HG03442 (cell line): ENCODE measurements at regions not wholly inside any gene's neighbourhood (a gene's known extent, or its start where the extent isn't known, plus 50 kb on each side); places are given as distances from the start of the nearest gene placed in this dataset.
A peak's percentile ranks its signal among the peaks of the same experiment; 100 is the strongest.

Experiments used
- ATAC-seq: cut with Tn5 transposase; IDR thresholded peaks from one replicate; pipeline ENCODE4 v1.9.1; 2021; ENCODE audit warnings: mild to moderate bottlenecking, moderate library complexity; ENCODE audit not compliant: unreplicated experiment

DNA sequence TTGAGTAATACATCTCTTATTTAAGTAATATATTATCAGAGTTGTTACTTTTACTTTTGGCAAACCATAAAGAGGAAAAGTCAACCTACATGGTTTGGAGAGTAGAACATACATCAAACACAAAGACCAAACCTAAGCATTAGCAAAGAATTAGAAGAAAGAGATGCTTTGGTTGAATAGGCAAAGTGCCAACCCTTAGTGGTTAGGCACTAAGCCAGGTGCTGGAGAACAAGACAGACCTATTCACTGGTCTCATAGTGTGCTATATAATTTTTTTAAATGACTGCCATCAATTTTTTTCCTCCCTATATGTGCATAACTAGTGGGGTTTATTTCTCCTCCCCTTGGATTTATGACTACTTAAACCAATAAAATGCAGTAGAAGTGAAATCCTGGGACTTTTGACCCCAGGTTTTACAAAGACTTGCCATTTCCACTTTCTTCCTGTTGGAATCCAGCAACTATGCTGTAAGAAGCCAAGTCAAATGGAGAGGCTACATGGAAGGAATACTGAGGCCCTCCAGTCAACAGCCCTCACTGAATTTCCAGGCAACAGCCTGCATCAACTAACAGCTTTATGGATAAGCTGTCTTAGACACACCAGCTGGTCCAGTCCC is 69.8 kb upstream of the HAO2 start:
- ATAC-seq: no peak

DNA sequence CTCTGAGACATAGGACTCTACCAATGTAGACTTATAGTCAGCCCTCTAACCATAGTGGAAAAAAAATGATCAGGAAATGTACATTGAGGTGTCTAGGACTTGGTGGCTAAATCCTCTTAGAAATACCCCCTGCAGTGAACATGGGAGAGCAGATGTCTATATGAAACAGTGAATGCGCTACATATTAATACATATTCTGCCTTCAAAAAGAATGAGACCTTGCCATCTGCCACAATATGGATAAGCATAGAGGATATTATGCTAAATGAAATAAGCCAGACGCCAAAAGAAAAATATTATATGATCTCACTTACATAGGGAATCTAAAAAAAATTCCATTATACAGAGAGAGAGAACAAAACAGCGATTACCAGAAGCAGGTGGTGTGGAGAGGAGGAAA is 66.6 kb upstream of the HAO2 start:
- ATAC-seq: no peak

DNA sequence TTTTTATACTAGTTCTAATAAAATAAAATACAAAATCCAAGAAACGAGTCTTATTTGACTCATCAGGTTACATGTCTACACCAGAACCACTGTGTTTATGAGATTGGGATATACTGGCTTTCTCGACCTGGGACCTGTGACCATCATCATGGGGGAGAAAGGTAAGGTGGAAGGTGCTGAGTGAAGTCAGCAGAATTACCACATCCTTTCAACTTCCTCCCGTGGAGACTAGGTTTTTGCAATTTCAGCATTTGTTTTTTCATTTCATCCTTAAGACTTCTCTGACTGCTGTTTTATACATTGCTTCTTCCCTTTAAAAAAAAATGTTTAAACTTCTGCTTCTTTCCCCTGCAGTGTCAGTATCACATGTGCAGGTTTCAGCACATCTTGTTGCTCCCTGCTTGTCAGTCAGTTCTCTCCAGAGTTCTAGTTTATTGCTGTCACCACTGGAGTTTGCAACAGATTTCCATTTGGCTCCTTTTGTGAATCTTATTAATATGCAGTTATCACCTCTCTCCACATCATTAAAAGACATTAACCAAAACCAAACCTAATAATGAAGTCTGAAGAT is 60.4 kb upstream of the HAO2 start:
- no peak for ATAC-seq

DNA sequence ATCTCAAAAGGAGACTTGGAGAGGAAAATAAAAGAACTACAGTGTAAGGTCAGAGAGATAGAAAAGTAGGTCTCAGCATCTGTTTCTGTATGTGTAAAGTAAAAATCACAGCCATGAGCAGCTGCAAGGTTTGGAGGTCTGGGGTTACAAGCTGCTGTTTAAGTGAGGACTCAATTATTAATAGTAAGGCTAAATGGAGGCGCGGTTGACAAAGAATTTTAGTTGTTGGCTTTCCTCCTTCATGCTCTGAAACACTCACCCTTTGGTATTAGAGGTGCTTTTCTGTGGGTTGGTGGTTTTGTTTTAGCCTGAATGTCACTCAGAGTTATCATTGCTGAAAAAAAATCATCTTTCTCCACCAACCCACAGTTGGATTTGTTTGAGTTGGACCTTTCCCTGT is 59.8 kb upstream of the HAO2 start:
- no peak for ATAC-seq

DNA sequence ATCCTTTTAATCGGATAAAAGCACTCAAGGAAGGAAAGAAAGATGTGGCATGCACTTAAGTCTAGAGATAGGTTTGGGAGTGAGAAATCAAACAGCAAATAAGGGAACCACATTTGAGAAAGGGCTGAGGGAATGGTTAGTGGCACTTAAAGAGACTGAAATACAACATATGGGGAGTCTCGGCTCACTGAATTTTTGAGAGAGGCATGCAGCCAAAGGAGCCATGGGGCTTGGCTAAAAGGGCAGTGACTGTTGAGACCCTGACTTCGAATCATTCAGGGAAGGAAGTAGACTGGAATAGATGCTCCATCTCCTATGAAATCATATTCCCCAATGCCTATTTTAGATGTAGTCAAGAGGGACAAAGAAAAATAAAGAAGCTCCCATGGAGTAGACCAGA is 58.3 kb upstream of the HAO2 start:
- ATAC-seq: no peak

DNA sequence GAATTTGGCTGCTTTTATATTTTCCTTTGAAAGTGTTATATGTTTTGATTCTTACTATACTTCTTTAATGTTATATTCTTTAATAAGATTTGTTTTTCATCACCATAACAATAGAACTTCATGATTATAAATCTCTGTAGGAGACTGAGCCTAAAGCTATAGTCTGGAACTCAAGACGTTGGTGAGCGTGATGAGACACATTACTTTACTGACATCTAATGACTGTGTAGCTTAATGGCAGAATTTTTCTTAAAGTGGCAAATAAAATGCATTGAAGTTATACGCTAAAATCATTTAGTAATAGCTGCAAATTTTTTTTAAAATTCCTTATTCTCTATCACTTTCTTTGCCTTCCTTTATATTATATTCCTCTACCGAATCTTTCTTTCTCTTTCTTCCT is 56.1 kb upstream of the HAO2 start:
- no peak for ATAC-seq

DNA sequence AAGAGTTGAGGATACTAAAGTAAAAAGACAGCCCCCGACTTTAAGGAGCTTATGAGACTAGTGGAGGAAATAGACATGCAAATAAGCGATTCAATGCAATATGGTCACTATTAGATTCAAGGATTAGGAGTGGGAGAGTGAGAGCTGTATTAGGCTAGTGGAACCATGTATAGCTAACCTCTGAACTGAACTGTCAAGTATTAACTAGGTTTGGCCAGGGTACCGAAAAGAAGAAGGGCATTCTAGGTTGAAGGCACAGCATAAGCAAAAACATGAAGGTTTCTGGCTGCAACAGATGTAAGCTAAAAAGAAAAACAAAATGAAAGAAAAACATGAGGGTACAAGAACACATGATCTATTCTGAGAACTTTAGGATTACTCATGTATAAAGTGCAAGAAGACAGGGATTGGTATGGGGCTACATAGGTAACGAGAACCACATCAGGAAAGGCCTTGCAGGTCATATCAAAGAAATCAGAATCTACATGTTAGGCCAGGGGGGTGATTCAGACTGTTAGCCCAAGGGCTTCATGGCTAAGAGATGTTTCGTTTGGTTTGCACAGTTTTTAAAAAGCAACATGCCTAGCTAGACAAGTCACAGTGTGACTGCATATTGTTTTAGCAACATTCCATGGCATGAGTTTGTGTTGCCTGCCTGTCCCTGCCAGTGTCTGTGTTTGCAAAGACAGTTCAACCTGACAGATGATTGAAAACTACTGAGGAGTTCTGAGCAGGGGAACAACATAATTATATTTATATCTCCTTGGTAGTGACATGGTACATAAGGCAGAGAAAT is 54.4 kb upstream of the HAO2 start:
- ATAC-seq: no peak

DNA sequence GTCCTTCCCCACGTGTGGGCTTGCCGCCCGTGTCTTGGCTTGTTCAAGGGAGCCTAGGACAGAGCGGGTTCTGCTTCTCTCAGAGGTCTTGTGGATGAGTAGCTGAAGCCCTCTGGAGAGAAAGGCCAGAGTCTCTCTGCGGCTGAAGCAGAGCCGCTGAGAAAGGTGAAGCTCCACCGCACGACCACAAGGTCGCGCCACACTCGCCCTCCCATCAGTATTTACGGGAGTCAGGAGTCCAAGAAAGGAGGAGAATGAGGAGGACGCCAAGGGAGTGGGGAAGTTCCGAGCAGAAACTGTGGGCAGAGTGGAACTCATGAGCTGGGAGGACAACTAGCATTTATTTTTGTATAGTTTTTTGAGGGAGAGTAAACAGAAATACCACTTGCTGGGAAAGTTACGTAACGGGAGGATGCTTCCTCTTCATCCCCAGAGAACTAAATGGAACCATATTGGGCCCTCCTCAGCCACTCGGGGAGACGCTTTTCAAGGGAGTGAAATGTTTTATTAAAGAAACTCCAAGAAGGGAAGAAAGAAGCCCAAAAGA is 51.6 kb upstream of the HAO2 start:
- ATAC-seq: no peak

DNA sequence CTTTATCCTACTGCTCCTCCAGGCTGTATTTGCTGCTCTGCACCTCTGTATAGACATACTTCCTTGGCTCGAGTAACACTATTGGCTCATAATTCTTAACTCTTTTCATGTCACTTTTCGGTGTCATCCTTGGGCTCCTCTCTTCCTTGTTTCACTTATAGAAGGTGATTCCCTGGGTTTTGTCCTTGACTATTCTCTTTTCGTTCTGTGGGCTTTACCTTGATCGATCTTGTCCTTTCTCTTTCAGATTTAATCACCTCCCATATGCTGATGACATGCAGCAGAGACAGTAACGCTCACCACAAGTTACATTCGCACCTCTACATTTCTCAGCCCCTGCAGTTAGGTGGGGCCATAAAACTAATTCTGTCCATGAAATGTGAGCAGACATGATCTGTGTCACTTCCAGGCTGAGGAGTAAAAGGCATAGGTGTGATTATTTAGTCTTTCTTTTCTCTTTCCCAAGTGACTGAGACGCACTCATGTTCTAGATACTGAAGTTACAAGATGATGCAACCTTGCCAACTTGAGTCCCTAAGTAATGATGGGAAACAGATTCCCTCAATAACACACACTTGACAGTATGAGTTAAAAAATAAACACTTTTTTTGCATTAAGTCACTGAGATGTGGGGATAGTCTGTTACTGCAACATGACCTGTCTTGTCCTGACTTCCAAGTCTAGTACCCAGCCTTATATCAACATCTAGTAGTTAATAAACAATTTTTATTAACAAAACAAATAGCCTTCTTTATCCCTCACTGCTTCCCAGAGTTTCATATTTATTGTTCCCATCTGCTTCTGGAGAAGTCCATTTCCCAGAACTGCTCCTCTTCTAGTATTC is 49.9 kb upstream of the HAO2 start:
- peak; percentile 84 for ATAC-seq
